Pancreas (tissue), 10 donors: ENCODE measurements at regions not wholly inside any gene's neighbourhood (a gene's known extent, or its start where the extent isn't known, plus 50 kb on each side); places are given as distances from the start of the nearest gene placed in this dataset.
"Not testable (repeated sequence)": the region's sequence is repeated elsewhere in the genome, so short reads cannot be mapped to it uniquely, and the experiment has no call there.

Experiments
- ATAC-seq, 4 donors: fragments of 200-7000 bp; cut with Tn5 transposase; one replicate each; pipeline versions ENCODE4 v1.8.0 to v1.9.1; 2020; ENCODE audit warnings: mild to moderate bottlenecking in 4 of 4, moderate library complexity in 4 of 4
- DNase-seq, 6 donors: peaks; one replicate each; pipeline ENCODE4 v3.0.0-alpha.2; 2020
- FAIRE-seq: peaks from 2 replicates; lab custom pipeline; 2012; peaks lifted over from hg19 to GRCh38; lab: Jason Lieb, UNC
- H3K27ac ChIP-seq, 4 donors: fragments of 200-600 bp; sonication (generic); 1 replicate in 3 of 4; 2 replicates in 1 of 4; pipeline versions ENCODE4 v1.5.0 to v1.8.0; 2020
- H3K27me3 ChIP-seq, 4 donors: fragments of 200-600 bp; one replicate each; pipeline ENCODE4 v1.8.0; 2021
- H3K36me3 ChIP-seq, 3 donors: fragments of 200-600 bp; sonication (generic) in 1 of 3; one replicate each; pipeline versions ENCODE4 v1.5.0 to v1.8.0; 2020 to 2021
- H3K4me1 ChIP-seq, 3 donors: fragments of 200-600 bp; one replicate each; pipeline ENCODE4 v1.8.0; 2021
- H3K4me3 ChIP-seq, 4 donors: fragments of 200-600 bp; sonication (generic) in 2 of 4; one replicate each; pipeline versions ENCODE4 v1.5.0 to v1.8.0; 2020 to 2021
- H3K9me3 ChIP-seq, 4 donors: fragments of 200-600 bp; one replicate each; pipeline ENCODE4 v1.8.0; 2021
- CTCF ChIP-seq, 4 donors: fragments of 200-600 bp; sonication (generic) in 3 of 4; IDR thresholded peaks; one replicate each; pipeline versions ENCODE4 v1.5.0 to v1.8.0; 2021; ENCODE audit warnings: antibody characterized with exemption in 4 of 4
- WGBS, 2 donors: extraction: QIAGEN DNeasy Blood & Tissue Kit; methylation state at CpG; one replicate each; pipeline ENCODE4 v1.1.7; 2013; 5-methylcytosine and 5-hydroxymethylcytosine counted together
- intact Hi-C, 3 donors: fragments of 100-400 bp; cut with DNase I; formaldehyde crosslinking; loops; one replicate each; pipeline versions ENCODE4 v1.11.1 to v1.14.2; 2022
- donor health status: healthy with polysubstance abuse.
- donor health status: DM: no; HTN: no; CAD: no; lungs with moderate emphysema.
- donor health status: DM: no; HTN: no; CAD: no.
- donor health status: control.
- donor health status: control.
- donor health status: Bipolar disorder and iron deficiency.
- donor health status: DM: yes; HTN: yes; CAD: no.
- donor health status: DM: no; HTN: no; CAD: no.
- donor health status: DM: no; HTN: no; CAD: no.
- donor health status: DM: yes; HTN: yes; CAD: no.

GRCh38 chrX:142428916-142429315 lies 223.8 kb upstream of the MAGEC2 start:
- Histone ChIP-seq H3K4me1 (no peaks in the 10 kb centered on the region), H3K9me3 (no peaks in the 10 kb centered on the region), H3K27ac (no peak overlapping the region), H3K4me3 (no peak overlapping the region), H3K27me3 (peaks cover 0 to 8% (median 0%) of the 10 kb centered on the region in 4 donors), H3K36me3 (no peaks in the 10 kb centered on the region)
- 63 to 71% methylated on average over 5 of the region's 5 CpGs for WGBS, 2 donors
- no peak for ATAC-seq
- no peak for FAIRE-seq
- TF ChIP-seq CTCF (IDR thresholded peaks at IDR 0.05) = no peak
- intact Hi-C loops = no loop called here
- DNase-seq = no peak

GRCh38 chrX:142390998-142391397 lies 185.9 kb upstream of the MAGEC2 start:
- H3K4me1 ChIP-seq, H3K9me3 ChIP-seq, H3K27me3 ChIP-seq, intact Hi-C loops, DNase-seq, H3K4me3 ChIP-seq, H3K36me3 ChIP-seq, H3K27ac ChIP-seq, ATAC-seq, FAIRE-seq: not testable (repeated sequence)
- WGBS, 2 donors = 39 to 85% methylated on average over 13 to 15 of the region's 15 CpGs

- DNase-seq = no peak
- 58 to 69% methylated on average over 5 of the region's 5 CpGs for WGBS, 2 donors
- Histone ChIP-seq H3K27me3 (peaks cover 0 to 5% (median 0%) of the 10 kb centered on the region in 4 donors), H3K36me3 (no peaks in the 10 kb centered on the region), H3K4me3 (no peak overlapping the region), H3K27ac (no peak overlapping the region), H3K4me1 (no peaks in the 10 kb centered on the region), H3K9me3 (no peaks in the 10 kb centered on the region)
- ATAC-seq = no peak
- intact Hi-C loops = no loop called here
- no peak for FAIRE-seq
- no peak for TF ChIP-seq CTCF (IDR thresholded peaks at IDR 0.05)
These were observed 158.4 kb upstream of the MAGEC2 start for GRCh38 chrX:142363501-142363900.

GRCh38 chrX:142359331-142359730 lies 154.2 kb upstream of the MAGEC2 start:
- FAIRE-seq (no peak), DNase-seq (no peak), ATAC-seq (no peak)
- H3K27me3 ChIP-seq = no peaks in the 10 kb centered on the region
- no peaks in the 10 kb centered on the region for H3K36me3 ChIP-seq
- no peak overlapping the region for H3K4me3 ChIP-seq
- no peaks in the 10 kb centered on the region for H3K4me1 ChIP-seq
- TF ChIP-seq CTCF (IDR thresholded peaks at IDR 0.05) = no peak
- 46 to 49% methylated on average over 2 of the region's 2 CpGs for WGBS, 2 donors
- no peaks in the 10 kb centered on the region for H3K9me3 ChIP-seq
- intact Hi-C loops = no loop called here
- no peak overlapping the region for H3K27ac ChIP-seq

GRCh38 chrX:142327182-142327581 lies 122.1 kb upstream of the MAGEC2 start:
- Histone ChIP-seq H3K4me3 (no peak overlapping the region), H3K27ac (no peak overlapping the region), H3K9me3 (no peaks in the 10 kb centered on the region), H3K4me1 (no peaks in the 10 kb centered on the region), H3K36me3 (no peaks in the 10 kb centered on the region), H3K27me3 (peaks cover 0 to 11% (median 0%) of the 10 kb centered on the region in 4 donors)
- no peak for TF ChIP-seq CTCF (IDR thresholded peaks at IDR 0.05)
- FAIRE-seq (no peak), DNase-seq (no peak), ATAC-seq (no peak)
- WGBS, 2 donors = 64 to 65% methylated on average over 6 of the region's 6 CpGs
- intact Hi-C loops = no loop called here
